Activated CD8-positive, alpha-beta memory T cell treated with anti-CD3 and anti-CD28 coated beads, Interleukin-2, amount 50 U/mL, for 48 hours (primary cell): ENCODE measurements at regions not wholly inside any gene's neighbourhood (a gene's known extent, or its start where the extent isn't known, plus 50 kb on each side); places are given as distances from the start of the nearest gene placed in this dataset.

Experiments
- DNase-seq: peaks from one replicate; pipeline ENCODE4 v3.0.0-alpha.2; 2020

- no peak for DNase-seq
These were observed 129.4 kb downstream of the FAT4 start for GRCh38 chr4:125444166-125444565.

DNA sequence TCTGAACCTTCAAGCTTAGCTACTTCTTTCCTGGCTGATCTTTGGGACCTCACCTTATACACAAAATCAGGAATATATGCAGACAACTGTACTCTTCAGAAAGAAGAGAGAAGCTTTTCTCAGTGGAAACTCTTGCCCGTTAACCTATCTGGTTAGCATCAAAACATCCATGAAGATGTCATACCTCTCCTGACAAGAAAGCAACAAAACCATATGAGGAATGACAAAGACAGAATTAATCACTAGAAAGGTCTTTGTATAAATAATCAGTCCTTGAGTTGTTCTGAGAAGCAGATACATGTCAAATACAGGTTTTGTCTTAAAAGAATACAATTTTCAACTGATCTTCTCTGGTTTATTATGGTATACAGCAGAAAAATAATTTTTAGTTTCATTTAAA, 130.8 kb downstream of the FAT4 start:
- no peak for DNase-seq

- DNase-seq: no peak
These were observed 133.0 kb downstream of the FAT4 start for GRCh38 chr4:125447551-125448290.

DNA sequence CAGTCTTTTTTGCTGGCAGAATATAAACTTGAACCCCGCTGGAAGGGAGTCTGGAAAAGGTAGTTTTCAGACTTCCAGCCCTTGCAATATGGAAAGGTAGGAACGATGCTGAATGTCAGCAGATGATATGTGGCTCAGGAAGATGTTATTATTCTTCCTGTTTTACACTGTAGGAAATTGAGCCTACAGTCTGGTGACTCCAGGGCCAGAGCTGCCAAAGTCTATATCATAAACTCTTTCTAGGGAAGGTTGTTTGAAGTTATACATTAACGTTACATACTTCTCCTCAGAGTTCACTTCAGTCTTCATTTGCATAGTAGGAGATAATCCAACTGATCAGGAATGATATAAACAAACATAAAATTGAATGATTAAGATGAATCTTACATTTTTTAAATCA, 141.3 kb downstream of the FAT4 start:
- DNase-seq: no peak

DNA sequence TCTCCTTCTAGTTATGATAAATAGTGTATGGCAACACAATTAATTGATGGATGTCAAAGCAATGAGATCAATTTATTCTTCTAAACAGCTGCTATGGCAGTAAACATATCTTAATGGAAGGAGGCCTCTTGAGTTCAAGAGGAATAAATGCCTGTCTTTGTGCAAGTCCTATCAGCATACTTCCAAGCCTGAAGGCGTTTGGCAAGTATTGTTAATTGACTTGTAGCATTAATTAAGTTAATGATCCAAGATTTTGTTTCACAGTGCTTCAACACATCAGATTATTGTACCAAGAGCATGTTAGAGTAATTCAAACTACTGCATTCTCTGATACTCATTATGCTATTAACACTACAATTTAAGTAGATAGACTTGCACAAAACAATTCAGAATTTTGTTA, 144.8 kb downstream of the FAT4 start:
- DNase-seq: no peak

GRCh38 chr4:125461676-125462363, 147.1 kb downstream of the FAT4 start:
- no peak for DNase-seq

DNA sequence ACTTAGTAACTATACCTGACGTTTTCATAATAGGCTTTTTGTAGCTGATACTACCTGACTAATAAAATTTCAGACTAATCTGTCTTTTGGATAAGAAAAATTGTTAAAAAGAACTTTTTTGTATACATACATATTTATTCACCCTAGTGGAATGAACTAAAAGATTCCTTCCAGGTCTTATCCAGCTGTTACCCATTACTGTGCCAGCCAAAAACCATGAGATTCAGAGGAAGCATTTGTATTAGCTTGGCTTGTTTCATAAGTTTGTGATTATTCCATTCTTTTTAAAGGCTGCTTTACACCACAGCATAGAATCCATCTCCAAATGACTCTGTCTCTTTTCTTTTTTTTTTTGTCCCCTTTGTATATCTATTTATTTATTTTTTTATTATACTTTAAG, 149.4 kb downstream of the FAT4 start:
- no peak for DNase-seq

GRCh38 chr4:125481334-125482045, 166.7 kb downstream of the FAT4 start:
- no peak for DNase-seq

GRCh38 chr4:125482822-125483221, 168.1 kb downstream of the FAT4 start:
- no peak for DNase-seq

DNA sequence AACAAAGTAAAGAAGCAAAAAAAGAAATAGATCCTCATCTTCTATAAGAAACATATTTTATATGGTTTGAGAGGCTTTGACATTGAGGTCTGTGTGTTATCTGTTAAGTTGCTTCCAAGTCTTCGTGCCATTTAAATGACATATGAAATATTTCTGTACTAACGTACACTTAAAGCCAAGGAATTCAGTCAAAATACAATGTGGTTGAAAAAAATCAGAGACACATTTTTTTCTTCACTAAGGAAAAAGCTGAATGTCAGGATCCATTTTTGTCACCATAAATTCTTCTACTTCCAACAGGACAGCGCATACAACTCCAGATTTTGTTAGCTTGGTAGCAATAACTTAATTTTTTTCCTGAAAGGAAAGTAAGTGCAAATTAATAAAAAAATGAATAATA, 168.5 kb downstream of the FAT4 start:
- DNase-seq: no peak

- DNase-seq: no peak
These were observed 170.2 kb downstream of the FAT4 start for GRCh38 chr4:125484912-125485311.

- DNase-seq: no peak
These were observed 171.6 kb downstream of the FAT4 start for GRCh38 chr4:125486351-125486750.

DNA sequence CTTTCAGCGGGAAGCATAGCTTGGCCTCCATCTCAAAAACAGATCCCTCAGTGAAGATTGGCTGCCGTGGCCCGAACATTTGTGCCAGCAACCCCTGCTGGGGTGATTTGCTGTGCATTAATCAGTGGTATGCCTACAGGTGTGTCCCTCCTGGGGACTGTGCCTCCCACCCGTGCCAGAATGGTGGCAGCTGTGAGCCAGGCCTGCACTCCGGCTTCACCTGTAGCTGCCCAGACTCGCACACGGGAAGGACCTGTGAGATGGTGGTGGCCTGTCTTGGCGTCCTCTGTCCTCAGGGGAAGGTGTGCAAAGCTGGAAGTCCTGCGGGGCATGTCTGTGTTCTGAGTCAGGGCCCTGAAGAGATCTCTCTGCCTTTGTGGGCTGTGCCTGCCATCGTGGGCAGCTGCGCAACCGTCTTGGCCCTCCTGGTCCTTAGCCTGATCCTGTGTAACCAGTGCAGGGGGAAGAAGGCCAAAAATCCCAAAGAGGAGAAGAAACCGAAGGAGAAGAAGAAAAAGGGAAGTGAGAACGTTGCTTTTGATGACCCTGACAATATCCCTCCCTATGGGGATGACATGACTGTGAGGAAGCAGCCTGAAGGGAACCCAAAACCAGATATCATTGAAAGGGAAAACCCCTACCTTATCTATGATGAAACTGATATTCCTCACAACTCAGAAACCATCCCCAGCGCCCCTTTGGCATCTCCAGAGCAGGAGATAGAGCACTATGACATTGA, 175.4 kb downstream of the FAT4 start:
- DNase-seq: no peak

- no peak for DNase-seq
These were observed 178.2 kb downstream of the FAT4 start for GRCh38 chr4:125492957-125493356.

- no peak for DNase-seq
These were observed 183.1 kb downstream of the FAT4 start for GRCh38 chr4:125497861-125498260.

GRCh38 chr4:125498981-125499380, 184.2 kb downstream of the FAT4 start:
- DNase-seq: no peak

GRCh38 chr4:125501090-125501489, 186.3 kb downstream of the FAT4 start:
- no peak for DNase-seq

DNA sequence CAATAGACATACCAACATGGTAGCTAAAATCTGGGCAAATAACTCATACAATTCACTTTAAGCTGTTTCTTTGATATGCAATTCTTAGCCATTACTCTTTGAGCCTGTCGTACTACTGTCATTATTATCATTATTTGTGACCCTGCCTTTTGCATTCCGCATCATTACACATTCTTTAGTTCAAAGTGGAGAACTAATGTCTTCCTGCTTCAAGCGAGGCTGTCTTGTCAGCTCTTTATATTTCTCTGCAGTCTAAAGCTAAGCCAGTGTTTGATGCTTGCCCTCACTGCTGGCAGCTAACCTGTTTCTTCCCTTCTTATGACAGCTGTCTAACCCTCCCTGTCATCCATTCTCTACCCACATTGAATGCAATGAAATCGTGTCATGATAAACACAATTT, 186.8 kb downstream of the FAT4 start:
- DNase-seq: no peak

DNA sequence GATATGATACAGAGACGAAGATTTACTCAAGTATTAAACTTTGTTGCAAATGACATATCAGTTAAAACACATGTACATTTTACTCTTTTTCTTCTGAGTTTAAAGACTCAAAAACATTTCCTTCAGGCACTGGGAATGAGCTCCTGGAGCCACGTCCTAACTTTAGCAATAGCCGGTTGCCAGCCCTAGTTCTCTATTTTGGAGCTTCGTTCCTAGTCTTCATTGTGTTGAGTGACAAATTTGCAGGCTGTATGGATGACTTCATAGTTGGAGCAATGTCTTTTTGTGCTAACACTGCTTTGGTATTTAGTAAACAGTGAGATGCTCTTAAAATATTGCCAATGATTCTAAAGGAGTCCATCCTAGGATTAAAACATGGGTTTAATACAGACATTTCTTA, 190.9 kb downstream of the FAT4 start:
- DNase-seq: no peak

- no peak for DNase-seq
These were observed 192.4 kb downstream of the FAT4 start for GRCh38 chr4:125507141-125507540.

GRCh38 chr4:125511715-125512114, 197.0 kb downstream of the FAT4 start:
- DNase-seq: no peak

DNA sequence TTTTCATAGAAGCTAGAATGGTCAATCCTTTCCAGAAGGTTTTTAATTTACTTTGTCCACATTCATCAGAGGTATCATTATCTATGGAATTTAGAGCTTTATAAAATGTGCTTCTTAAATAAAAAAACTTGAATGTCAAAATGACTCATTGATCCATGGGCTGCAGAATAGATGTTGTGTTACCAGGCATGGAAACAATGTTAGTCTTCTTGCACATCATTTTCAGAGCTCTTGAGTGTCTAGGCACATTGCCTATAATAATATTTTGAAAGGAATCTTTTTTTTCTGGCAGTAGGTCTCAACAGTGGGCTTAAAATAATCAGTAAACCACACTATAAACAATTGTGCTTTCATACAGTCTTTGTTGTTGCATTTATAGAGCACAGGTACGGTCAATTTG, 200.3 kb downstream of the FAT4 start:
- DNase-seq: no peak

DNA sequence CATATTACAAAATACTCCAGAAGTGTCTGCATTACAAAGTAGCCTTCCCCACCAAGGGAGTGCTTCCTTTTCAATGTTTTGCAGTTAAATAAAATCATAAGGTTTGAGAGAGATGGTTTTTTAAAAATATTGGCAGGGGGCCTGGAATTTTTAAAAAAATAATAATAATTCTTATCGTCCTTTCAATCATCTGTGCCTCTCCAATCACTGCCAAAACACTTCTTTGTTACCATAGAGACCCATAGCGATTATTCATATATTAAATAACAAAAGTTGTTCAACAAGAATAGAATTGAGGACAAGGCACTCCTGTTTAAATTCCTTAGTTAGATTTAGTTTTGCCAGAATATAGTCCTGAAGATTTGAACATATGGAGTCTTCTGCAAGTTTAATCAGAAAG, 203.1 kb downstream of the FAT4 start:
- DNase-seq: no peak
